CD4-positive, alpha-beta T cell treated with Interleukin-21 for 1 hour (primary cell): ENCODE measurements at regions not wholly inside any gene's neighbourhood (a gene's known extent, or its start where the extent isn't known, plus 50 kb on each side); places are given as distances from the start of the nearest gene placed in this dataset.
A peak's percentile ranks its signal among the peaks of the same experiment; 100 is the strongest.
"Not testable (repeated sequence)": the region's sequence is repeated elsewhere in the genome, so short reads cannot be mapped to it uniquely, and the experiment has no call there.

Source experiments
- DNase-seq: peaks from one replicate; pipeline ENCODE4 v3.0.0-alpha.2; 2020

GRCh38 chr20:53764415-53764800, 170.8 kb upstream of the ZNF217 start:
- no peak for DNase-seq

- no peak for DNase-seq
These were observed 170.2 kb upstream of the ZNF217 start for GRCh38 chr20:53763707-53764414.

GRCh38 chr20:53762423-53762798, 168.8 kb upstream of the ZNF217 start:
- DNase-seq: not testable (repeated sequence)

GRCh38 chr20:53760025-53760441, 166.4 kb upstream of the ZNF217 start:
- no peak for DNase-seq

- DNase-seq: no peak
These were observed 163.9 kb upstream of the ZNF217 start for GRCh38 chr20:53757472-53757913.

- no peak for DNase-seq
These were observed 162.3 kb upstream of the ZNF217 start for GRCh38 chr20:53755733-53756531.

- no peak for DNase-seq
These were observed 160.3 kb upstream of the ZNF217 start for GRCh38 chr20:53753880-53754459.

- DNase-seq: no peak
These were observed 159.6 kb upstream of the ZNF217 start for GRCh38 chr20:53752971-53753879.

GRCh38 chr20:53752583-53752970, 158.9 kb upstream of the ZNF217 start:
- no peak for DNase-seq

GRCh38 chr20:53751620-53752318, 158.1 kb upstream of the ZNF217 start:
- no peak for DNase-seq

GRCh38 chr20:53750827-53751619, 157.4 kb upstream of the ZNF217 start:
- peak; percentile 50 for DNase-seq

- no peak for DNase-seq
These were observed 155.9 kb upstream of the ZNF217 start for GRCh38 chr20:53749499-53749898.

- DNase-seq: peak; percentile 24
These were observed 155.3 kb upstream of the ZNF217 start for GRCh38 chr20:53748821-53749421.

- DNase-seq: no peak
These were observed 154.5 kb upstream of the ZNF217 start for GRCh38 chr20:53748176-53748575.

- DNase-seq: no peak
These were observed 150.1 kb upstream of the ZNF217 start for GRCh38 chr20:53743607-53744260.

GRCh38 chr20:53742685-53743081, 149.0 kb upstream of the ZNF217 start:
- no peak for DNase-seq

- DNase-seq: no peak
These were observed 148.0 kb upstream of the ZNF217 start for GRCh38 chr20:53741726-53742028.

- peak; percentile 20 for DNase-seq
These were observed 146.5 kb upstream of the ZNF217 start for GRCh38 chr20:53739799-53740785.
